ENCODE measurements at regions not wholly inside any gene's neighbourhood (a gene's known extent, or its start where the extent isn't known, plus 50 kb on each side); places are given as distances from the start of the nearest gene placed in this dataset.

GRCh38 chr4:11632483-11632882 is 203.8 kb upstream of the HS3ST1 start:
- no peaks in the 10 kb centered on the region for H3K9me3 Mint-ChIP-seq (ENCODE audit: insufficient read depth)
- H3K4me1 Mint-ChIP-seq, result peaks cover 11% of the 10 kb centered on the region
- no peaks in the 10 kb centered on the region for H3K27me3 Mint-ChIP-seq
- TF ChIP-seq EZH2 (IDR thresholded peaks at IDR 0.05; ENCODE audit: borderline replicate concordance, insufficient read depth, low read depth, low read length, poor library complexity, severe bottlenecking), result no peak
- TF ChIP-seq CTCF (IDR thresholded peaks at IDR 0.05), result no peak
- Histone ChIP-seq H3K36me3 (replicated peaks in 1 of 2; ENCODE audit: control extremely low read depth in 1 of 2, control insufficient read depth in 1 of 2, extremely low read depth in 1 of 2, insufficient read depth in 2 of 2, low read length in 1 of 2) (no peaks in the 10 kb centered on the region), H4K20me1 (ENCODE audit: control insufficient read depth, insufficient read depth, low read length, poor library complexity, severe bottlenecking) (no peaks in the 10 kb centered on the region), H3K27ac (ENCODE audit: low read length in 2 of 2) (no peak overlapping the region), H3K9ac (ENCODE audit: low read length) (no peak overlapping the region), H3K4me2 (replicated peaks; ENCODE audit: low read depth, low read length, poor library complexity, severe bottlenecking) (no peak overlapping the region), H3K9me3 (ENCODE audit: control extremely low read depth in 1 of 3, control insufficient read depth in 2 of 3, insufficient read depth in 1 of 3, low read length in 2 of 3) (no peaks in the 10 kb centered on the region), H3K79me2 (ENCODE audit: control insufficient read depth, insufficient read depth, low read length) (no peaks in the 10 kb centered on the region), H3K4me3 (ENCODE audit: control extremely low read depth in 1 of 5, extremely low read depth in 1 of 5, insufficient read depth in 1 of 5, low read depth in 2 of 5, low read length in 4 of 5) (no peak overlapping the region), H2AFZ (ENCODE audit: insufficient read depth, low read depth, low read length, poor library complexity, severe bottlenecking) (no peak overlapping the region), H3K4me1 (ENCODE audit: control insufficient read depth in 2 of 2, insufficient read depth in 2 of 2, low read length in 2 of 2) (peaks cover 4 to 8% of the 10 kb centered on the region in 2 donors), H3K27me3 (replicated peaks in 1 of 4; ENCODE audit: control extremely low read depth in 1 of 4, control insufficient read depth in 3 of 4, insufficient read depth in 4 of 4, low read length in 3 of 4) (no peaks in the 10 kb centered on the region)
- intact Hi-C loops (cut with micrococcal nuclease), result no loop called here
- 87% methylated on average over 5 of the region's 6 CpGs for WGBS (ENCODE audit: insufficient coverage)
- ChIA-PET CTCF (no interaction called here), POLR2A (no interaction called here)
- DNase-seq (no peak), ATAC-seq (ENCODE audit: low read depth) (no peak)
- H3K27ac Mint-ChIP-seq, result no peak overlapping the region
- no peak overlapping the region for H3K4me3 Mint-ChIP-seq

GRCh38 chr4:11632025-11632424 is 203.3 kb upstream of the HS3ST1 start:
- peaks cover 4 to 8% of the 10 kb centered on the region in 2 donors for H3K4me1 ChIP-seq (ENCODE audit: control insufficient read depth in 2 of 2, insufficient read depth in 2 of 2, low read length in 2 of 2)

More at GRCh38 chr4:11632025-11632424, 203.3 kb upstream of the HS3ST1 start:
- ChIA-PET POLR2A (no interaction called here), CTCF (no interaction called here)
- DNase-seq (no peak), ATAC-seq (ENCODE audit: low read depth) (no peak)
- Histone ChIP-seq H3K9me3 (ENCODE audit: control extremely low read depth in 1 of 3, control insufficient read depth in 2 of 3, insufficient read depth in 1 of 3, low read length in 2 of 3) (no peaks in the 10 kb centered on the region), H3K9ac (ENCODE audit: low read length) (no peak overlapping the region), H4K20me1 (ENCODE audit: control insufficient read depth, insufficient read depth, low read length, poor library complexity, severe bottlenecking) (no peaks in the 10 kb centered on the region), H3K27ac (ENCODE audit: low read length in 2 of 2) (no peak overlapping the region), H3K4me2 (replicated peaks; ENCODE audit: low read depth, low read length, poor library complexity, severe bottlenecking) (no peak overlapping the region), H3K36me3 (replicated peaks in 1 of 2; ENCODE audit: control extremely low read depth in 1 of 2, control insufficient read depth in 1 of 2, extremely low read depth in 1 of 2, insufficient read depth in 2 of 2, low read length in 1 of 2) (no peaks in the 10 kb centered on the region), H3K27me3 (replicated peaks in 1 of 4; ENCODE audit: control extremely low read depth in 1 of 4, control insufficient read depth in 3 of 4, insufficient read depth in 4 of 4, low read length in 3 of 4) (no peaks in the 10 kb centered on the region), H3K79me2 (ENCODE audit: control insufficient read depth, insufficient read depth, low read length) (no peaks in the 10 kb centered on the region), H3K4me3 (ENCODE audit: control extremely low read depth in 1 of 5, extremely low read depth in 1 of 5, insufficient read depth in 1 of 5, low read depth in 2 of 5, low read length in 4 of 5) (no peak overlapping the region), H2AFZ (ENCODE audit: insufficient read depth, low read depth, low read length, poor library complexity, severe bottlenecking) (no peak overlapping the region)
- H3K4me1 Mint-ChIP-seq, result peaks cover 11% of the 10 kb centered on the region
- H3K9me3 Mint-ChIP-seq (ENCODE audit: insufficient read depth), result no peaks in the 10 kb centered on the region
- 100% methylated on average over 2 of the region's 4 CpGs for WGBS (ENCODE audit: insufficient coverage)
- no peaks in the 10 kb centered on the region for H3K27me3 Mint-ChIP-seq
- intact Hi-C loops (cut with micrococcal nuclease), result no loop called here
- no peak overlapping the region for H3K27ac Mint-ChIP-seq
- H3K4me3 Mint-ChIP-seq, result no peak overlapping the region
- no peak for TF ChIP-seq EZH2 (IDR thresholded peaks at IDR 0.05; ENCODE audit: borderline replicate concordance, insufficient read depth, low read depth, low read length, poor library complexity, severe bottlenecking)
- no peak for TF ChIP-seq CTCF (IDR thresholded peaks at IDR 0.05)

Measured in B cell (primary cell).